HG03460 (cell line): ENCODE measurements at regions not wholly inside any gene's neighbourhood (a gene's known extent, or its start where the extent isn't known, plus 50 kb on each side); places are given as distances from the start of the nearest gene placed in this dataset.

Experiments
- ATAC-seq: cut with Tn5 transposase; IDR thresholded peaks from one replicate; pipeline ENCODE4 v1.9.1; 2021; ENCODE audit not compliant: unreplicated experiment

GRCh38 chr5:164898705-164899104, 1393.3 kb downstream of the MAT2B start:
- no peak for ATAC-seq

DNA sequence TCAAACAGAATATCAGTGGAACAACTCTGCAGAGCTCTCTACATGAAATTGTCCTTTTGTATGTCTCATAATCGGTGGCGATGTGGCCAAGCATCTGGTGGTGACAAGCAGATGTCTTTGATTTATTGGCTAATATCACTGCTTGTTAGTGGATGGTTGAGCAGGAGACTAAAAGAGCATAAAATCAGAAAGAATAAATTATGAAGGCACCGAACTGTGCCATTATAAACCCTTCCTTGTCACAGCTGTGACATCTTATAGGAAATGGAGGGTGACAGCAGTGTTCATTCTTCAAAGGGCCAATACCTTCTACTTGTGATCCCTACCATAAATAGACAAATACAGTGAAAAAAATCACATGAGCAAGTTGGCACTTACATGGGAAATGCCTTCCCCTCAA, 1404.3 kb downstream of the MAT2B start:
- ATAC-seq, result no peak

GRCh38 chr5:164921722-164922121, 1416.3 kb downstream of the MAT2B start:
- ATAC-seq, result no peak

DNA sequence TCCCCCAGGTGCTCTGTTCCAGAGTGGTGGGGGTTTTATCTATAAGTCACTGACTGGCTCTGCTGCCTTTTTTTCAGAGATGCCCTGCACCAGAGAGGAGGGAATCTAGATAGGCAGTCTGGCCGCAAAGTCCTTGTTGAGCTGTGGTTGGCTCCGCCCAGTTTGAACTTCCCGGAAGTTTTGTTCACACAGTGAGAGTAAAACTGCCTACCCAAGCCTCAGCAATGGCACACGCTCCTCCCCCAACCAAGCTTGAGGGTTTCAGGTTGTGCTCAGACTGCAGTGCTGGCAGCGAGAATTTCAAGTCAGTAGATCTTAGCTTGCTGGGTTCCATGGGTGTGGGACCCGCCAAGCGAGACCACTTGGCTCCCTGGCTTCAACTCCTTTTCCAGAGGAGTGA, 1428.6 kb downstream of the MAT2B start:
- no peak for ATAC-seq

- no peak for ATAC-seq
Measured at GRCh38 chr5:164934561-164934960, 1429.1 kb downstream of the MAT2B start.

GRCh38 chr5:164941132-164941531, 1435.7 kb downstream of the MAT2B start:
- no peak for ATAC-seq

DNA sequence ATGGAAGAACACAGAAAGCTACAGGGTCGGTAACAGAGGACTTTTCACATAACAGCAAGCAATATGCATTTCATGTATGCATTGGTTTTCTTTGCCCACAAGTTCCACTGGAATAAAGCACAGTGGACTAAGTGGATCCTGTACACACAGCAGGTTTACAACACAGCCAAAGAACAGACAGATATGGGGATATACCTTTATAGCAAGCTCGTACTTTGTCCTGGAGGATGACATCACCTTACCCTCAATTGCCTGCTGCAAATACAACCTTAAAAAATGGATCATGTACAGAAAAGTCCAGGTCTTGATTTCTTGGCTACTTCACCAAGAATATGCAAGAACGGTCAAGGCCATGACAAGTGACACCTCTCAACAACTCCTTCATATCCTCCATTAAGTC, 1445.5 kb downstream of the MAT2B start:
- ATAC-seq, result no peak

DNA sequence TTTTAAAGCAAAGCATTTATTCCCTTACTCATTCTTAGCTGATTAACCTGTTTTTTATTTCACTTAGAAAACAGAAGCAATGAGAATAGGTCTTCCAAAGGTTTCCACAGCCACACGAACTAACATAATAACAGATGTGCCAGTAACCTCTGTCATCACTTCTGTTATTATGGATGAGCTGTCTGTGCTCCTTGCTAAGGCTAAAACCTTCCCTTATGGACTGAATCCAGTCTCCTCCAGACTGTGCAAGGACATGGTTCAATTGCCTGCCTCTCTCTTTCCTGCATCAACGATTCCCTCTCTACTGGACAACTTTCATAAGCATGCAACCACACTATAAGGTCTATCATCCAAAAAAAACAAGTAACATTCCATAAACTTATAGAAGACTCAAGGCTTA, 1446.2 kb downstream of the MAT2B start:
- no peak for ATAC-seq

- no peak for ATAC-seq
Measured at GRCh38 chr5:164958688-164959087, 1453.3 kb downstream of the MAT2B start.

DNA sequence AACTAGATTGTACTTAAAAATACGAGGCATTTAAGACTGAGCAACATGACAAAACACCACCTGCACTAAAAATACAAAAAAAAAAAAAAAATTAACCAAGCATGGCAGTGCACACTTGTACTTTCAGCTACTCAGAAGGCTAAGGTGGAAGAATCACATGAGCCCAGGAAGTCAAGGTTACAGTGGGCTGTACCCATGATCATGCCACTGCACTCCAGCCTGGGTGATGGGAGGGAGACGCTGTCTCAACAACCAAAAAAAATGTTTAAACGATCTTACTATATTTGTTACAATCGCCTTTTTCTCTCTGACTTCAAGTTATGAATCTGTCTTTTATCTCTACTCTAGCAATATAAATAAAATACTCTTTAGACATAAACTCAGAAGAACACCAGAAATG, 1454.3 kb downstream of the MAT2B start:
- no peak for ATAC-seq

GRCh38 chr5:164962329-164962961, 1457.0 kb downstream of the MAT2B start:
- ATAC-seq, result no peak

DNA sequence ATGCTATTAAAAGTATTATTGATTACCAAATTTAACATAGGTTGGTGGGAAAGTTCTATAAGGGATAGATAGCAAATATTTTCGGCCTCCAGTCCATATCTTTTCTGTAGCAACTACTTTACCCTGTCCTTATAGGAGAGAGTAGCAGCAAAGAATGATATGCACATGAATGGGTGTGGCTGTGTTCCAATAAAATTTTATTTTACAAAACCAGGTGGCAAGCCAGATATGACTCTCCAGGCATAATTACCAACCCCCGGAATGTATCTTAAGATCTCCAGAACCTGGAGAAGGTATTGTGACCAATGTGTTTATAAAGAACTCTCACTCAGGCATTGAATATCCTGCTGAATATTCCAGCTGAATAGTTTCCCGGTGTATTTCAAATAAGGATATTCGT, 1461.2 kb downstream of the MAT2B start:
- no peak for ATAC-seq

DNA sequence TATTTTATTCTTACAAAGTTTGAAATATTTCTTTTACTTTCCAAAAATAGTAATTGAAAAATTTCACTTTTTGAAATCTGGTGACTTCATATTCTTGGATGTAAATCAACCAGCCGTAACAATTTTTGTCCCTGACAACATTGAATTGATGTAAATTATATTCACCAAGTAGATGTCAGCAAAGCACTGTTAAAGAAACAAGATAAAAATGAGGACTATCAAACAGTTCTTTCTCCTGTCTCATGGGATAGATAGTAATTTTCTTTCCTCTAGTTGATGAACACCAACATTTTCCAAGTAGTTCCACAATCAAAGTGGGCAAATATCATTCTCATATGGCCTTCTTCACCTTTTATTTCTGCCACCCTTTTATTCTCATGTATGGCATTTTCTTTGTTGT, 1461.9 kb downstream of the MAT2B start:
- ATAC-seq, result no peak

GRCh38 chr5:164972973-164973372, 1467.6 kb downstream of the MAT2B start:
- ATAC-seq, result no peak

- ATAC-seq, result no peak
Measured at GRCh38 chr5:164975986-164976385, 1470.6 kb downstream of the MAT2B start.

DNA sequence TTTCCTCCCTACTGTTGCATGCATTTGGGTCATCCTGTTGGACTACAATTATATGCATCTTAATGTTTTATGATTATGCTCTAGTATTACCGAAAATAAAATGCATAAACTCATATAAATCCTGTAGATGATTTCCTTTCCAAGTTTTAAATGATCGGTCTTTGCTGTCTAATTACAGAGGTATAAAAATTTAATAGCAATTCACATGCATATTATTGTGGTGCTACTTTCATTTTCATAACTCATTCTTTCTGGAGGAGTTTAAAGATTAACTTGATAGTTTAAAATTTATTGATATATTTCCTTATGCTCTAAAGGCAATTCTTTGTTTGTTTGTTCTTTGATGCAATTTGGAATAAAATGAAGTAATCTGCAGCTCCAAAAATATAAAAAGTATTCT, 1475.1 kb downstream of the MAT2B start:
- ATAC-seq, result no peak

DNA sequence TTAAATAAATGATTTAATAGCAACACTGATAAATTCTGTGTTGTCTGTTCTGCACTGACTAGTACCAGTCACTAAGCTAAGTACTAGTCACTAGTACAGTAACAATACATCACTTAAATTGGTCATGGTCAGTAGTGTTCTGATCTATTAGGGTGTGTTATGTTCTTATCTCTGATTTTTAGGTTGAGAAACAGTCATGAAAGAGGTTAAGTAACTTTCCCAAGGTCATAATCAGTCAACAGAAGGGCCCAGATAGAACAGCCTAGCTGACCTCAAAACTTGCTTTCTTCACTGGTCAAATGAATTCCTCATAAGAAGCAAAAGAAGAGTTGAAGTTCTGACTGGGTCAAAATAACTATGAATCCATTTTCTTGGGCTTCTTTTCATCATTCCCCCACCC, 1492.7 kb downstream of the MAT2B start:
- ATAC-seq, result no peak

GRCh38 chr5:164998590-164998989, 1493.2 kb downstream of the MAT2B start:
- ATAC-seq, result no peak

- no peak for ATAC-seq
Measured at GRCh38 chr5:165000479-165001190, 1495.2 kb downstream of the MAT2B start.

- no peak for ATAC-seq
Measured at GRCh38 chr5:165003283-165003682, 1497.9 kb downstream of the MAT2B start.

GRCh38 chr5:165004175-165004574, 1498.8 kb downstream of the MAT2B start:
- ATAC-seq, result no peak

DNA sequence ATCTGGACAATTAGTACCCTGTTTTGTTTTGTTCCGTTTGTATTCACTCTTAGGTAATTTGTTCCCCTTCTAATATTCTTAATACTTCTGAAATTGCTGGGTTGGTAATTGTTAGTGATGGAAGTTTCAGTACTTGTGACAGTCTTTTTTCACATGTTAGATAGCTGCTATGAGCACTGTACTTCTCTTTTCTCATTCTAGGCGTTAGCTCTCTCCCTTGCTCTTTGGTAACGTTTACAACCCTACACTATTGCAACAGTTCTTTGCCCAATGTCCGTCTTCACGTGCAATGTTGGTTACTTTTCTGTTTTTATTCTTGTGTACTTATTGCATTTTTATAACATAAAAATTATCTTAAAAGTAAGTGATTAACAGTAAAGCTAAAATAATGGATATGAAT, 1509.0 kb downstream of the MAT2B start:
- no peak for ATAC-seq

- ATAC-seq, result no peak
Measured at GRCh38 chr5:165015126-165015525, 1509.7 kb downstream of the MAT2B start.
